ENCODE measurements at regions not wholly inside any gene's neighbourhood (a gene's known extent, or its start where the extent isn't known, plus 50 kb on each side); places are given as distances from the start of the nearest gene placed in this dataset.

GRCh38 chr5:51559921-51560658 lies 176.8 kb downstream of the ISL1 start:
- Mint-ChIP-seq H3K27me3 (ENCODE audit: low read depth) (no peaks in the 10 kb centered on the region), H3K27ac (no peak overlapping the region), H3K4me3 (no peak overlapping the region), H3K9me3 (no peaks in the 10 kb centered on the region), H3K4me1 (no peaks in the 10 kb centered on the region), H3K36me3 (ENCODE audit: low read depth) (no peaks in the 10 kb centered on the region)
- no peak for TF ChIP-seq CTCF (IDR thresholded peaks at IDR 0.05; ENCODE audit: unreplicated experiment in 3 of 3)

- Mint-ChIP-seq H3K9me3 (no peaks in the 10 kb centered on the region), H3K4me3 (no peak overlapping the region), H3K4me1 (no peaks in the 10 kb centered on the region), H3K27me3 (ENCODE audit: low read depth) (no peaks in the 10 kb centered on the region), H3K36me3 (ENCODE audit: low read depth) (no peaks in the 10 kb centered on the region), H3K27ac (no peak overlapping the region)
- no peak for TF ChIP-seq CTCF (IDR thresholded peaks at IDR 0.05; ENCODE audit: unreplicated experiment in 3 of 3)
These were observed 183.7 kb downstream of the ISL1 start for GRCh38 chr5:51566953-51567352.

- Mint-ChIP-seq H3K27ac (no peak overlapping the region), H3K9me3 (no peaks in the 10 kb centered on the region), H3K4me1 (no peaks in the 10 kb centered on the region)
These were observed 184.4 kb downstream of the ISL1 start for GRCh38 chr5:51567636-51568035.

GRCh38 chr5:51573835-51574234 lies 190.6 kb downstream of the ISL1 start:
- H3K9me3 Mint-ChIP-seq = peaks cover 9% of the 10 kb centered on the region
- no peaks in the 10 kb centered on the region for H3K4me1 Mint-ChIP-seq
- H3K27ac Mint-ChIP-seq = no peak overlapping the region
- H3K36me3 Mint-ChIP-seq (ENCODE audit: low read depth) = no peaks in the 10 kb centered on the region
- no peaks in the 10 kb centered on the region for H3K27me3 Mint-ChIP-seq (ENCODE audit: low read depth)
- no peak for TF ChIP-seq CTCF (IDR thresholded peaks at IDR 0.05; ENCODE audit: unreplicated experiment in 3 of 3)
- no peak overlapping the region for H3K4me3 Mint-ChIP-seq

More at GRCh38 chr5:51567636-51568035, 184.4 kb downstream of the ISL1 start:
- Mint-ChIP-seq H3K27me3 (ENCODE audit: low read depth) (no peaks in the 10 kb centered on the region), H3K36me3 (ENCODE audit: low read depth) (no peaks in the 10 kb centered on the region), H3K4me3 (no peak overlapping the region)
- TF ChIP-seq CTCF (IDR thresholded peaks at IDR 0.05; ENCODE audit: unreplicated experiment in 3 of 3) = no peak

GRCh38 chr5:51582871-51583394 lies 199.7 kb downstream of the ISL1 start:
- Mint-ChIP-seq H3K36me3 (ENCODE audit: low read depth) (no peaks in the 10 kb centered on the region), H3K27ac (no peak overlapping the region), H3K27me3 (ENCODE audit: low read depth) (peaks cover 5% of the 10 kb centered on the region), H3K4me3 (no peak overlapping the region), H3K9me3 (no peaks in the 10 kb centered on the region), H3K4me1 (no peaks in the 10 kb centered on the region)
- TF ChIP-seq CTCF (IDR thresholded peaks at IDR 0.05; ENCODE audit: unreplicated experiment in 3 of 3) = no peak

GRCh38 chr5:51598026-51598425 lies 214.8 kb downstream of the ISL1 start:
- no peak for TF ChIP-seq CTCF (IDR thresholded peaks at IDR 0.05; ENCODE audit: unreplicated experiment in 3 of 3)
- no peaks in the 10 kb centered on the region for H3K9me3 Mint-ChIP-seq
- no peak overlapping the region for H3K27ac Mint-ChIP-seq
- no peaks in the 10 kb centered on the region for H3K36me3 Mint-ChIP-seq (ENCODE audit: low read depth)
- H3K4me3 Mint-ChIP-seq = no peak overlapping the region
- H3K4me1 Mint-ChIP-seq = no peaks in the 10 kb centered on the region
- H3K27me3 Mint-ChIP-seq (ENCODE audit: low read depth) = peaks cover 3% of the 10 kb centered on the region
